HepG2 (cell line): ENCODE measurements at regions not wholly inside any gene's neighbourhood (a gene's known extent, or its start where the extent isn't known, plus 50 kb on each side); places are given as distances from the start of the nearest gene placed in this dataset.

ENCODE experiments used
- ATAC-seq: fragments of 200-7000 bp; cut with Tn5 transposase; 3 replicates; pipeline ENCODE4 v1.9.1; 2020; ENCODE audit warnings: mild to moderate bottlenecking, moderate library complexity
- BruUV-seq: library from RNA; stranded (reverse); fragments of 400-500 nt; replicated peaks from 2 replicates; lab custom pipeline; 2021; lab: Mats Ljungman, UMichigan
- CTCF ChIA-PET: fragments of 300-600 bp; formaldehyde crosslinking; extraction: SDS; loops from one replicate; lab custom pipeline; 2021; ENCODE audit warnings: low total read pairs, inconsistent platforms, low intra/inter-chr PET ratio; lab: Yijun Ruan, JAX
- POLR2A ChIA-PET: fragments of 350-600 bp; sonication (Branson Sonifier 250); formaldehyde crosslinking; loops from one replicate; lab custom pipeline; 2020; ENCODE audit warnings: antibody characterized with exemption, inconsistent platforms; lab: Yijun Ruan, JAX
- DNase-seq: peaks from one replicate; pipeline ENCODE4 v3.0.0-alpha.2; 2015; ENCODE audit warnings: low spot score
- FAIRE-seq: peaks from 3 replicates; lab custom pipeline; 2011; peaks lifted over from hg19 to GRCh38; lab: Jason Lieb, UNC
- H2AFZ ChIP-seq: one replicate; pipeline ENCODE4 v1.6.1; 2011; ENCODE audit warnings: low read length, inconsistent platforms
- H3K27ac ChIP-seq: fragments of 300-600 bp; 3 replicates; pipeline ENCODE4 v1.8.0; 2011; ENCODE audit warnings: mixed run types, mild to moderate bottlenecking, mixed read lengths, low read length, inconsistent platforms; ENCODE audit not compliant: insufficient read depth; ENCODE audit errors: extremely low read length
- H3K27me3 ChIP-seq, 2 experiments: fragments of 200-600 bp in 1 of 2; 2 replicates in 1 of 2; 3 replicates in 1 of 2; pipeline versions ENCODE4 v1.6.0 to v1.8.0; 2011; ENCODE audit warnings: low read length in 2 of 2, mild to moderate bottlenecking in 2 of 2, moderate library complexity in 2 of 2, inconsistent platforms in 1 of 2; ENCODE audit not compliant: insufficient read depth in 2 of 2, control insufficient read depth in 1 of 2
- H3K36me3 ChIP-seq, 2 experiments: fragments of 200-600 bp in 1 of 2; replicated peaks in 1 of 2; 2 replicates in 1 of 2; 3 replicates in 1 of 2; pipeline versions ENCODE4 v1.5.1 to v1.8.0; 2011; ENCODE audit warnings: low read length in 2 of 2, inconsistent platforms in 1 of 2; ENCODE audit not compliant: insufficient read depth in 2 of 2, control insufficient read depth in 1 of 2
- H3K4me1 ChIP-seq: 2 replicates; pipeline ENCODE4 v1.5.1; 2012; ENCODE audit warnings: low read length, inconsistent platforms; ENCODE audit not compliant: insufficient read depth
- H3K4me2 ChIP-seq: 2 replicates; pipeline ENCODE4 v1.6.0; 2011; ENCODE audit warnings: low read depth, low read length, inconsistent platforms
- H3K4me3 ChIP-seq, 3 experiments: fragments of 200-600 bp in 1 of 3; sonication (generic), shearing (Covaris generic) in 1 of 3; replicated peaks in 1 of 3; 2 replicates each; pipeline ENCODE4 v1.5.1; 2011 to 2016; ENCODE audit warnings: low read length in 3 of 3, inconsistent platforms in 2 of 3, low read depth in 2 of 3, mild to moderate bottlenecking in 2 of 3, control low read depth in 1 of 3, mixed read lengths in 1 of 3; ENCODE audit not compliant: insufficient read depth in 1 of 3
- H3K79me2 ChIP-seq: one replicate; pipeline ENCODE4 v1.6.1; 2011; ENCODE audit warnings: low read length, inconsistent platforms; ENCODE audit not compliant: insufficient read depth
- H3K9ac ChIP-seq: 2 replicates; pipeline ENCODE4 v1.6.0; 2011; ENCODE audit warnings: mild to moderate bottlenecking, low read depth, low read length, inconsistent platforms; ENCODE audit not compliant: insufficient read depth
- H3K9me3 ChIP-seq: 2 replicates; pipeline ENCODE4 v1.5.1; 2012; ENCODE audit warnings: mild to moderate bottlenecking, low read length
- H4K20me1 ChIP-seq: 2 replicates; pipeline ENCODE4 v1.6.0; 2011; ENCODE audit warnings: inconsistent platforms, mild to moderate bottlenecking, low read length, moderate library complexity; ENCODE audit not compliant: insufficient read depth
- GPN1 ChIP-seq: sonication (generic); formaldehyde crosslinking; IDR thresholded peaks from 2 replicates; pipeline ENCODE4 v1.5.1; 2020; ENCODE audit warnings: missing genetic modification reagents, borderline replicate concordance
- HIVEP1 ChIP-seq: sonication (generic); formaldehyde crosslinking; IDR thresholded peaks from 2 replicates; pipeline ENCODE4 v1.4.0; 2020; ENCODE audit warnings: mild to moderate bottlenecking, missing genetic modification reagents
- HOXA7 ChIP-seq: sonication (generic); formaldehyde crosslinking; IDR thresholded peaks from 2 replicates; pipeline ENCODE4 v1.8.1; 2022; ENCODE audit warnings: mild to moderate bottlenecking, missing genetic modification reagents, moderate library complexity
- KAT2B ChIP-seq: fragments of 150-350 bp; IDR thresholded peaks from 2 replicates; pipeline ENCODE4 v1.6.1; 2014; ENCODE audit warnings: low read depth, low read length, borderline replicate concordance
- YEATS4 ChIP-seq: sonication (generic); formaldehyde crosslinking; IDR thresholded peaks from 2 replicates; pipeline ENCODE4 v1.4.0; 2020; ENCODE audit warnings: missing genetic modification reagents, borderline replicate concordance
- ZNF558 ChIP-seq: sonication (generic); formaldehyde crosslinking; IDR thresholded peaks from 2 replicates; pipeline ENCODE4 v1.9.0; 2022; ENCODE audit warnings: mild to moderate bottlenecking, missing genetic modification reagents, borderline replicate concordance
- in situ Hi-C: cut with HindIII; loops from 2 replicates; pipeline ENCODE4 v1.10.0; 2017; ENCODE audit warnings: low pct_unique_long_range_greater_than_20kb; ENCODE audit not compliant: extremely low pct_ligation_motif_present
- intact Hi-C: fragments of 100-400 bp; cut with micrococcal nuclease; formaldehyde crosslinking; loops from one replicate; pipeline ENCODE4 v1.10.0; 2022; ENCODE audit not compliant: unreplicated experiment
- TF ChIP-seq, protein P1 (sequence below): sonication (generic); formaldehyde crosslinking; IDR thresholded peaks from 2 replicates; pipeline ENCODE4 v1.5.0; 2020; ENCODE audit warnings: missing genetic modification reagents, mild to moderate bottlenecking, borderline replicate concordance
- TF ChIP-seq, protein P2 (sequence below): sonication (generic); formaldehyde crosslinking; IDR thresholded peaks from 2 replicates; pipeline ENCODE4 v1.4.0; 2020; ENCODE audit warnings: mild to moderate bottlenecking, missing genetic modification reagents
- TF ChIP-seq, protein P3 (sequence below): sonication (generic); formaldehyde crosslinking; IDR thresholded peaks from 2 replicates; pipeline ENCODE4 v1.4.0; 2020; ENCODE audit warnings: mild to moderate bottlenecking, missing genetic modification reagents

DNA sequence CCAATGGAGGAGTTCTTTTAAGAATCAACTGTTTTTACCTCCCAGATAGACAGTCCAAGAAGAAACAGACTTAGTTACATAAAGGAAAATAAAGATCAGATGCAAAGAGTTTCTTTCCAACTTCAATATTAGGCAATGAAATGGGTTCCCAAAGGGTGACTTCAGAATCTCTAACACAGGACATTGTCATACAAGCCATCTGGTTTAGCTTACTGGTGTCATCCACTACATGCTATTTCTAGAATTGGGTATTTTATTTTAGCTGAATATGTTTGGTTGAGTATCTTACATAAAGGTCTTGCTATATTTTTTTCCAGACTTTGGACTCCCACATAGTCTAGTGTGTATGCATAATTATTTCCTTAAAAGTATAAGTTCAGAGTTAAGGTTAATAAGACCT, 162.1 kb upstream of the SLC7A11 start:
- POLR2A ChIA-PET, result no interaction called here
- Histone ChIP-seq H3K4me2 (no peak overlapping the region), H3K4me3 (no peak overlapping the region), H3K9me3 (no peaks in the 10 kb centered on the region), H2AFZ (no peak overlapping the region), H3K79me2 (no peaks in the 10 kb centered on the region), H3K36me3 (no peaks in the 10 kb centered on the region), H3K9ac (no peak overlapping the region), H3K27ac (no peak overlapping the region), H3K4me1 (peaks cover under 1% of the 10 kb centered on the region; the same call in 1 of the 2 replicates), H3K27me3 (no peaks in the 10 kb centered on the region; a peak in 1 of 5 replicates), H4K20me1 (no peaks in the 10 kb centered on the region)
- ATAC-seq, result no peak
- intact Hi-C loops, result no loop called here
- no peak for FAIRE-seq
- TF ChIP-seq HIVEP1 (CRISPR knock-in tag), result no peak
- no peak for TF ChIP-seq ZNF558
- TF ChIP-seq, protein P1, sequence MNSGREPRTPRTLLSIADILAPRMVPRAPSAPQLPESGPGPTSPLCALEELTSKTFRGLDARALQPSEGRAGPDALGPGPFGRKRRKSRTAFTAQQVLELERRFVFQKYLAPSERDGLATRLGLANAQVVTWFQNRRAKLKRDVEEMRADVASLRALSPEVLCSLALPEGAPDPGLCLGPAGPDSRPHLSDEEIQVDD (CRISPR knock-in tag), result no peak
- TF ChIP-seq, protein P2, sequence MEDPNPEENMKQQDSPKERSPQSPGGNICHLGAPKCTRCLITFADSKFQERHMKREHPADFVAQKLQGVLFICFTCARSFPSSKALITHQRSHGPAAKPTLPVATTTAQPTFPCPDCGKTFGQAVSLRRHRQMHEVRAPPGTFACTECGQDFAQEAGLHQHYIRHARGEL (CRISPR knock-in tag), result no peak
- TF ChIP-seq, protein P3, sequence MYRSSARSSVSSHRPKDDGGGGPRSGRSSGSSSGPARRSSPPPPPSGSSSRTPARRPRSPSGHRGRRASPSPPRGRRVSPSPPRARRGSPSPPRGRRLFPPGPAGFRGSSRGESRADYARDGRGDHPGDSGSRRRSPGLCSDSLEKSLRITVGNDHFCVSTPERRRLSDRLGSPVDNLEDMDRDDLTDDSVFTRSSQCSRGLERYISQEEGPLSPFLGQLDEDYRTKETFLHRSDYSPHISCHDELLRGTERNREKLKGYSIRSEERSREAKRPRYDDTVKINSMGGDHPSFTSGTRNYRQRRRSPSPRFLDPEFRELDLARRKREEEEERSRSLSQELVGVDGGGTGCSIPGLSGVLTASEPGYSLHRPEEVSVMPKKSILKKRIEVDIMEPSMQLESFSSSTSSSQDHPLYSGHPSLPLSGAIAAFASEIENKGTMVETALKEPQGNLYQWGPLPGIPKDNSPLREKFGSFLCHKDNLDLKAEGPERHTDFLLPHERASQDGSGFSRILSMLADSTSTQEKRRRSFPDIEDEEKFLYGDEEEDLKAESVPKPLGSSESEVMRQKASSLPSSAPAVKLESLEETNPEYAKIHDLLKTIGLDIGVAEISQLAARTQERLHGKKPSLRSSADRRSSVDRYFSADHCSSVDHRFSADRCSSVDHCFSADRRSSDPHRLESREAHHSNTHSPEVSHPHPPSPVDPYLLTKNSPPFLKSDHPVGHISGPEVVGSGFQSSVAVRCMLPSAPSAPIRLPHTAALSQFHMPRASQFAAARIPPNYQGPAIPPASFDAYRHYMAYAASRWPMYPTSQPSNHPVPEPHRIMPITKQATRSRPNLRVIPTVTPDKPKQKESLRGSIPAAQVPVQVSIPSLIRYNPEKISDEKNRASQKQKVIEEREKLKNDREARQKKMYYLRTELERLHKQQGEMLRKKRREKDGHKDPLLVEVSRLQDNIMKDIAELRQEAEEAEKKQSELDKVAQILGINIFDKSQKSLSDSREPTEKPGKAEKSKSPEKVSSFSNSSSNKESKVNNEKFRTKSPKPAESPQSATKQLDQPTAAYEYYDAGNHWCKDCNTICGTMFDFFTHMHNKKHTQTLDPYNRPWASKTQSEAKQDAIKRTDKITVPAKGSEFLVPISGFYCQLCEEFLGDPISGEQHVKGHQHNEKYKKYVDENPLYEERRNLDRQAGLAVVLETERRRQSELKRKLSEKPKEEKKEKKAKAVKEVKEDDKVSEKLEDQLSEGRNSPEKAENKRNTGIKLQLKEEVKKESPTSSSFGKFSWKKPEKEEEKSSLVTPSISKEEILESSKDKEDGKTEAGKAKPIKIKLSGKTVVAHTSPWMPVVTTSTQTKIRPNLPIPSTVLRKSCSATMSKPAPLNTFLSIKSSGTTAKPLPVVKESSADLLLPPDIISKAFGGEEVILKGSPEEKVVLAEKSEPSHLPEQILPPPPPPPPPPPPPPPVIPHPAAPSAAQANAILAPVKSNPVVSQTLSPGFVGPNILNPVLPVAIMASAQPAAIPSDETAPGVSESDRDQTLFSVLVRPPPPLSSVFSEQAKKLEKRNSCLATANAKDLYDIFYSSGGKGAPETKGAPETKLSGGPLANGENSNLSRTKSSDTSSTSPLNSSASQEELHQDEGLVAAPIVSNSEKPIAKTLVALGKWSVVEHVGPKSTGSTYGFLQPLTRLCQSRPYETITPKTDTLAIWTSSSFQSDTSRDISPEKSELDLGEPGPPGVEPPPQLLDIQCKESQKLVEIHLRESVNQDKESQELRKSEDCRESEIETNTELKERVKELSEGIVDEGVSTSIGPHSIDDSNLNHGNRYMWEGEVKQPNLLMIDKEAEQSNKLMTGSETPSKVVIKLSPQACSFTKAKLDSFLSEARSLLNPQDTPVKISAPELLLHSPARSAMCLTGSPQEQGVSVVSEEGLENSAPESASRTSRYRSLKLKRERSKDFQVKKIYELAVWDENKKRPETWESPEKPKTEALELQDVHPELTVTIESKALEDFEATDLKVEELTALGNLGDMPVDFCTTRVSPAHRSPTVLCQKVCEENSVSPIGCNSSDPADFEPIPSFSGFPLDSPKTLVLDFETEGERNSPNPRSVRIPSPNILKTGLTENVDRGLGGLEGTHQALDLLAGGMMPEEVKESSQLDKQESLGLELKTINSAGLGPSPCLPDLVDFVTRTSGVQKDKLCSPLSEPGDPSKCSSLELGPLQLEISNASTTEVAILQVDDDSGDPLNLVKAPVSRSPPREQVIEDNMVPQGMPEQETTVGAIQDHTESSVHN (CRISPR knock-in tag), result no peak
- no peak for TF ChIP-seq GPN1 (CRISPR knock-in tag)
- no peak for TF ChIP-seq KAT2B
- no peak for TF ChIP-seq HOXA7 (CRISPR knock-in tag)
- no peak for TF ChIP-seq YEATS4 (CRISPR knock-in tag)
- in situ Hi-C loops, result no loop called here
- CTCF ChIA-PET, result no interaction called here
- no TSS peak for BruUV-seq
- no peak for DNase-seq
